IMR-90 (cell line): ENCODE measurements at regions not wholly inside any gene's neighbourhood (a gene's known extent, or its start where the extent isn't known, plus 50 kb on each side); places are given as distances from the start of the nearest gene placed in this dataset.

Experiments
- ATAC-seq: fragments of 200-7000 bp; cut with Tn5 transposase; 2 replicates; pipeline ENCODE4 v1.9.1; 2020; ENCODE audit warnings: low read depth, mild to moderate bottlenecking, moderate library complexity
- BruUV-seq: library from RNA; stranded (reverse); fragments of 400-500 nt; replicated peaks from 2 replicates; lab custom pipeline; 2021; lab: Mats Ljungman, UMichigan
- CTCF ChIA-PET: fragments of 300-600 bp; formaldehyde crosslinking; extraction: SDS; loops from one replicate; lab custom pipeline; 2021; ENCODE audit warnings: antibody characterized with exemption; lab: Yijun Ruan, JAX
- POLR2A ChIA-PET: fragments of 300-600 bp; sonication (Branson Sonifier 250); formaldehyde crosslinking; loops from one replicate; lab custom pipeline; 2022; ENCODE audit warnings: antibody characterized with exemption; ENCODE audit not compliant: unreplicated experiment; lab: Charles Lee
- DNase-seq: peaks from one replicate; pipeline ENCODE4 v3.0.0; 2013
- H2AFZ ChIP-seq: replicated peaks from 2 replicates; pipeline ENCODE3; 2013; ENCODE audit warnings: low read length, mild to moderate bottlenecking; ENCODE audit not compliant: poor library complexity
- H2AK5ac ChIP-seq: 2 replicates; pipeline ENCODE4 v1.6.1; 2013; ENCODE audit warnings: low read depth, low read length, inconsistent platforms
- H2AK9ac ChIP-seq: replicated peaks from 2 replicates; pipeline ENCODE3; 2013; ENCODE audit warnings: mild to moderate bottlenecking, low read depth, low read length, moderate library complexity; ENCODE audit not compliant: poor library complexity
- H2BK120ac ChIP-seq: 2 replicates; pipeline ENCODE4 v1.6.1; 2013; ENCODE audit warnings: low read depth, low read length, inconsistent platforms
- H2BK15ac ChIP-seq: 3 replicates; pipeline ENCODE4 v1.6.1; 2013; ENCODE audit warnings: low read depth, low read length, inconsistent platforms
- H2BK20ac ChIP-seq: 2 replicates; pipeline ENCODE4 v1.6.1; 2013; ENCODE audit warnings: low read depth, mild to moderate bottlenecking, inconsistent platforms, low read length, moderate library complexity
- H2BK5ac ChIP-seq: 2 replicates; pipeline ENCODE4 v1.6.1; 2013; ENCODE audit warnings: mild to moderate bottlenecking, low read depth, low read length, inconsistent platforms; ENCODE audit not compliant: poor library complexity, severe bottlenecking
- H3K14ac ChIP-seq: replicated peaks from 2 replicates; pipeline ENCODE4 v1.6.1; 2013; ENCODE audit warnings: low read depth, low read length, inconsistent platforms
- H3K18ac ChIP-seq: 2 replicates; pipeline ENCODE4 v1.6.1; 2013; ENCODE audit warnings: low read depth, low read length, control low read depth
- H3K23ac ChIP-seq: 2 replicates; pipeline ENCODE4 v1.6.1; 2013; ENCODE audit warnings: low read depth, low read length, inconsistent platforms
- H3K27ac ChIP-seq: 2 replicates; pipeline ENCODE4 v1.5.1; 2013; ENCODE audit warnings: mild to moderate bottlenecking, control low read depth, low read length; ENCODE audit not compliant: insufficient read depth
- H3K27me3 ChIP-seq: 2 replicates; pipeline ENCODE4 v1.6.1; 2013; ENCODE audit warnings: low read length; ENCODE audit not compliant: control insufficient read depth, insufficient read depth
- H3K36me3 ChIP-seq: 2 replicates; pipeline ENCODE4 v1.6.1; 2013; ENCODE audit warnings: low read length, mixed read lengths; ENCODE audit not compliant: control insufficient read depth, insufficient read depth
- H3K4ac ChIP-seq: 2 replicates; pipeline ENCODE4 v1.6.1; 2013; ENCODE audit warnings: low read depth, low read length, inconsistent platforms
- H3K4me1 ChIP-seq: 2 replicates; pipeline ENCODE4 v1.6.1; 2013; ENCODE audit warnings: low read length, mixed read lengths; ENCODE audit not compliant: control insufficient read depth, insufficient read depth
- H3K4me2 ChIP-seq: 2 replicates; pipeline ENCODE4 v1.6.1; 2013; ENCODE audit warnings: low read depth, mild to moderate bottlenecking, control low read depth, low read length, moderate library complexity
- H3K4me3 ChIP-seq: 2 replicates; pipeline ENCODE4 v1.5.1; 2013; ENCODE audit warnings: low read depth, mild to moderate bottlenecking, control low read depth, low read length, moderate library complexity; ENCODE audit not compliant: insufficient read depth
- H3K56ac ChIP-seq: 2 replicates; pipeline ENCODE4 v1.6.1; 2013; ENCODE audit warnings: low read length, inconsistent platforms; ENCODE audit not compliant: insufficient read depth; ENCODE audit errors: extremely low read depth
- H3K79me1 ChIP-seq, 2 experiments: 2 replicates each; pipeline ENCODE4 v1.6.1; 2013; ENCODE audit warnings: low read length in 2 of 2, inconsistent platforms in 1 of 2, low read depth in 1 of 2
- H3K9ac ChIP-seq: 2 replicates; pipeline ENCODE4 v1.6.1; 2013; ENCODE audit warnings: low read depth, low read length, control low read depth
- H3K9me1 ChIP-seq: 2 replicates; pipeline ENCODE4 v1.6.1; 2013; ENCODE audit warnings: low read length, inconsistent platforms; ENCODE audit not compliant: insufficient read depth
- H3K9me3 ChIP-seq: 2 replicates; pipeline ENCODE4 v1.6.1; 2013; ENCODE audit warnings: low read length; ENCODE audit not compliant: control insufficient read depth, insufficient read depth
- H4K20me1 ChIP-seq: 2 replicates; pipeline ENCODE4 v1.6.1; 2013; ENCODE audit warnings: low read length, inconsistent platforms; ENCODE audit not compliant: insufficient read depth
- H4K5ac ChIP-seq: 2 replicates; pipeline ENCODE4 v1.6.1; 2013; ENCODE audit warnings: mild to moderate bottlenecking, low read depth, low read length, control low read depth
- H4K8ac ChIP-seq, 2 experiments: 2 replicates each; pipeline ENCODE4 v1.6.1; 2013; ENCODE audit warnings: low read depth in 2 of 2, low read length in 2 of 2, control low read depth in 1 of 2, inconsistent platforms in 1 of 2
- H4K91ac ChIP-seq: 2 replicates; pipeline ENCODE4 v1.6.1; 2013; ENCODE audit warnings: low read depth, low read length, inconsistent platforms; ENCODE audit not compliant: insufficient read depth
- BHLHE40 ChIP-seq: fragments of 150-350 bp; IDR thresholded peaks from 2 replicates; pipeline ENCODE4 v1.6.1; 2016; ENCODE audit warnings: mild to moderate bottlenecking, low read depth, low read length
- CEBPB ChIP-seq: IDR thresholded peaks from 2 replicates; pipeline ENCODE4 v1.6.1; 2012; ENCODE audit warnings: low read depth, low read length, improper control_type of control experiment
- CHD1 ChIP-seq: IDR thresholded peaks from 2 replicates; pipeline ENCODE4 v1.6.1; 2012; ENCODE audit warnings: low read depth, low read length, improper control_type of control experiment
- FOS ChIP-seq: fragments of 150-350 bp; IDR thresholded peaks from 2 replicates; pipeline ENCODE4 v1.6.1; 2016; ENCODE audit warnings: low read depth, low read length
- MAFK ChIP-seq: IDR thresholded peaks from 2 replicates; pipeline ENCODE4 v1.6.1; 2012; ENCODE audit warnings: low read depth, low read length, improper control_type of control experiment
- MAZ ChIP-seq: IDR thresholded peaks from 2 replicates; pipeline ENCODE4 v1.6.1; 2012; ENCODE audit warnings: low read depth, mild to moderate bottlenecking, low read length, improper control_type of control experiment, moderate library complexity, borderline replicate concordance
- MXI1 ChIP-seq: IDR thresholded peaks from 2 replicates; pipeline ENCODE4 v1.6.1; 2012; ENCODE audit warnings: low read depth, mild to moderate bottlenecking, low read length, moderate library complexity, borderline replicate concordance
- NFE2L2 ChIP-seq: fragments of 150-350 bp; IDR thresholded peaks from 2 replicates; pipeline ENCODE4 v1.6.1; 2016; ENCODE audit warnings: low read depth, mild to moderate bottlenecking, low read length
- POLR2A ChIP-seq: IDR thresholded peaks from 2 replicates; pipeline ENCODE4 v1.6.1; 2012; ENCODE audit warnings: mild to moderate bottlenecking, low read depth, low read length
- RAD21 ChIP-seq: IDR thresholded peaks from 2 replicates; pipeline ENCODE4 v1.6.1; 2012; ENCODE audit warnings: low read length, improper control_type of control experiment
- RCOR1 ChIP-seq: IDR thresholded peaks from 2 replicates; pipeline ENCODE4 v1.6.1; 2012; ENCODE audit warnings: mild to moderate bottlenecking, low read length, improper control_type of control experiment; ENCODE audit not compliant: insufficient replicate concordance
- RFX5 ChIP-seq: IDR thresholded peaks from 2 replicates; pipeline ENCODE4 v1.8.0; 2012; ENCODE audit warnings: low read depth, mild to moderate bottlenecking, low read length, moderate library complexity
- SMC3 ChIP-seq: fragments of 150-350 bp; IDR thresholded peaks from 2 replicates; pipeline ENCODE4 v1.6.1; 2016; ENCODE audit warnings: low read depth, mild to moderate bottlenecking, antibody characterized with exemption, low read length, moderate library complexity
- WGBS, 2 experiments: methylation state at CpG; one replicate each; pipeline versions ENCODE4 v1.1.5 to v1.1.7; 2013; ENCODE audit warnings: missing lambda C conversion rate in 2 of 2; ENCODE audit not compliant: insufficient read length in 1 of 2; ENCODE audit errors: extremely low coverage in 2 of 2; 5-methylcytosine and 5-hydroxymethylcytosine counted together
- dilution Hi-C: fragments of 300-500 bp; cut with HindIII; formaldehyde crosslinking; loops from one replicate; pipeline ENCODE4 v1.14.3; 2018; ENCODE audit warnings: low sequenced_read_pairs; ENCODE audit not compliant: unreplicated experiment
- in situ Hi-C: fragments of 300-500 bp; cut with MboI; formaldehyde crosslinking; loops from 3 replicates; pipeline ENCODE4 v1.14.3; 2019; ENCODE audit warnings: low sequenced_read_pairs, inconsistent platforms, mixed read lengths
- intact Hi-C: fragments of 100-400 bp; cut with micrococcal nuclease; formaldehyde crosslinking; loops from 2 replicates; pipeline ENCODE4 v1.10.0; 2022
- TF ChIP-seq, protein P1 (sequence below): conservative IDR thresholded peaks from 2 replicates; pipeline ENCODE4 v1.5.1; 2012; ENCODE audit warnings: mild to moderate bottlenecking, low read depth, low read length, improper control_type of control experiment
- TF ChIP-seq, protein P2 (sequence below): fragments of 150-350 bp; IDR thresholded peaks from 2 replicates; pipeline ENCODE4 v1.6.1; 2017; ENCODE audit warnings: mild to moderate bottlenecking, antibody characterized with exemption, low read length, low read depth
- TF ChIP-seq, protein P3 (sequence below): fragments of 150-350 bp; IDR thresholded peaks from 2 replicates; pipeline ENCODE4 v1.6.1; 2016; ENCODE audit warnings: low read depth, mild to moderate bottlenecking, low read length, moderate library complexity, borderline replicate concordance

DNA sequence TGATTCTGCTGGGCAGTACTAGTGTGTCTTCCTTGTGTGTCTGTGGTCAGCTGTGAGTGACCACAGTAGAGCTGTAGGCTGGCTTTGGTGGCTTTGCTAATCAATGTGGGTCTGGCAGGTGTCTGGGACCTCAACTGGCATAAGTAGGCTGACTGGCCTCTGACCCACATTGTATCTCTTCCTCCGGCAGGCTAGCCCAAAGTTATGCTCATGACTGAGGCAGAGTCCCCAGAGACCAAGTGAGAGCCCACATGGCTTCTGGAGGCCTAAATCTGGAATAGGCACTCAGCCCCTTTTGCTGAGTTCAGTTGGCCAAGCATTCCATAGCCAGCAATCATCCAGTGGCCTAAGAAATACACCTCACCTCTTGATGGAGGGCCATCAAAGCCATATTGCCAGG is 289.1 kb upstream of the SUCLG2 start:
- no peaks in the 10 kb centered on the region for H3K36me3 ChIP-seq
- H3K4me1 ChIP-seq, result no peaks in the 10 kb centered on the region
- no peak for DNase-seq
- H4K20me1 ChIP-seq, result no peaks in the 10 kb centered on the region
- no peak overlapping the region for H2BK5ac ChIP-seq
- no peak overlapping the region for H2BK120ac ChIP-seq
- H4K8ac ChIP-seq, result no peak overlapping the region
- H3K23ac ChIP-seq, result no peak overlapping the region
- H3K27me3 ChIP-seq, result no peaks in the 10 kb centered on the region
- H2AK5ac ChIP-seq, result no peak overlapping the region
- no peak overlapping the region for H2AK9ac ChIP-seq
- H3K4ac ChIP-seq, result no peak overlapping the region
- no peaks in the 10 kb centered on the region for H3K79me1 ChIP-seq
- WGBS, 2 experiments, result 71% methylated on average over 1 of the region's 1 CpG; no CpG with 5 or more reads in 1 of the 2 experiments
- H3K9me3 ChIP-seq, result peaks cover 4% of the 10 kb centered on the region
- no peak overlapping the region for H2BK20ac ChIP-seq
- dilution Hi-C loops, result no loop called here
- no peak for TF ChIP-seq POLR2A
- no peak for TF ChIP-seq SMC3
- TF ChIP-seq, protein P1, sequence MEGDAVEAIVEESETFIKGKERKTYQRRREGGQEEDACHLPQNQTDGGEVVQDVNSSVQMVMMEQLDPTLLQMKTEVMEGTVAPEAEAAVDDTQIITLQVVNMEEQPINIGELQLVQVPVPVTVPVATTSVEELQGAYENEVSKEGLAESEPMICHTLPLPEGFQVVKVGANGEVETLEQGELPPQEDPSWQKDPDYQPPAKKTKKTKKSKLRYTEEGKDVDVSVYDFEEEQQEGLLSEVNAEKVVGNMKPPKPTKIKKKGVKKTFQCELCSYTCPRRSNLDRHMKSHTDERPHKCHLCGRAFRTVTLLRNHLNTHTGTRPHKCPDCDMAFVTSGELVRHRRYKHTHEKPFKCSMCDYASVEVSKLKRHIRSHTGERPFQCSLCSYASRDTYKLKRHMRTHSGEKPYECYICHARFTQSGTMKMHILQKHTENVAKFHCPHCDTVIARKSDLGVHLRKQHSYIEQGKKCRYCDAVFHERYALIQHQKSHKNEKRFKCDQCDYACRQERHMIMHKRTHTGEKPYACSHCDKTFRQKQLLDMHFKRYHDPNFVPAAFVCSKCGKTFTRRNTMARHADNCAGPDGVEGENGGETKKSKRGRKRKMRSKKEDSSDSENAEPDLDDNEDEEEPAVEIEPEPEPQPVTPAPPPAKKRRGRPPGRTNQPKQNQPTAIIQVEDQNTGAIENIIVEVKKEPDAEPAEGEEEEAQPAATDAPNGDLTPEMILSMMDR, result no peak
- TF ChIP-seq RFX5, result no peak
- no peak for TF ChIP-seq FOS
- TF ChIP-seq RCOR1, result no peak
- TF ChIP-seq CEBPB, result no peak
- no peak for TF ChIP-seq CHD1
- TF ChIP-seq MXI1, result no peak
- TF ChIP-seq RAD21, result no peak
- TF ChIP-seq MAZ, result no peak
- no peak for TF ChIP-seq NFE2L2
- TF ChIP-seq, protein P2, sequence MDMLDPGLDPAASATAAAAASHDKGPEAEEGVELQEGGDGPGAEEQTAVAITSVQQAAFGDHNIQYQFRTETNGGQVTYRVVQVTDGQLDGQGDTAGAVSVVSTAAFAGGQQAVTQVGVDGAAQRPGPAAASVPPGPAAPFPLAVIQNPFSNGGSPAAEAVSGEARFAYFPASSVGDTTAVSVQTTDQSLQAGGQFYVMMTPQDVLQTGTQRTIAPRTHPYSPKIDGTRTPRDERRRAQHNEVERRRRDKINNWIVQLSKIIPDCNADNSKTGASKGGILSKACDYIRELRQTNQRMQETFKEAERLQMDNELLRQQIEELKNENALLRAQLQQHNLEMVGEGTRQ, result no peak
- TF ChIP-seq, protein P3, sequence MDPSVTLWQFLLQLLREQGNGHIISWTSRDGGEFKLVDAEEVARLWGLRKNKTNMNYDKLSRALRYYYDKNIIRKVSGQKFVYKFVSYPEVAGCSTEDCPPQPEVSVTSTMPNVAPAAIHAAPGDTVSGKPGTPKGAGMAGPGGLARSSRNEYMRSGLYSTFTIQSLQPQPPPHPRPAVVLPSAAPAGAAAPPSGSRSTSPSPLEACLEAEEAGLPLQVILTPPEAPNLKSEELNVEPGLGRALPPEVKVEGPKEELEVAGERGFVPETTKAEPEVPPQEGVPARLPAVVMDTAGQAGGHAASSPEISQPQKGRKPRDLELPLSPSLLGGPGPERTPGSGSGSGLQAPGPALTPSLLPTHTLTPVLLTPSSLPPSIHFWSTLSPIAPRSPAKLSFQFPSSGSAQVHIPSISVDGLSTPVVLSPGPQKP, result no peak
- TF ChIP-seq MAFK, result no peak
- TF ChIP-seq BHLHE40, result no peak
- H2AFZ ChIP-seq, result no peak overlapping the region
- in situ Hi-C loops, result no loop called here
- no peak overlapping the region for H3K4me2 ChIP-seq
- POLR2A ChIA-PET, result no interaction called here
- no peak overlapping the region for H4K91ac ChIP-seq
- no peak overlapping the region for H3K14ac ChIP-seq
- H3K9me1 ChIP-seq, result no peaks in the 10 kb centered on the region
- intact Hi-C loops, result no loop called here
- H3K9ac ChIP-seq, result no peak overlapping the region
- CTCF ChIA-PET, result no interaction called here
- H3K56ac ChIP-seq, result no peak overlapping the region
- H3K27ac ChIP-seq, result no peak overlapping the region
- no peak overlapping the region for H3K4me3 ChIP-seq
- no peak overlapping the region for H4K5ac ChIP-seq
- no peak overlapping the region for H2BK15ac ChIP-seq
- ATAC-seq, result no peak
- H3K18ac ChIP-seq, result no peak overlapping the region
- BruUV-seq, result no TSS peak
